Esophagus muscularis mucosa (tissue), 4 donors: ENCODE measurements at regions not wholly inside any gene's neighbourhood (a gene's known extent, or its start where the extent isn't known, plus 50 kb on each side); places are given as distances from the start of the nearest gene placed in this dataset.
"Not testable (repeated sequence)": the region's sequence is repeated elsewhere in the genome, so short reads cannot be mapped to it uniquely, and the experiment has no call there.

ENCODE experiments used
- DNase-seq: peaks from one replicate; pipeline ENCODE4 v3.0.0-alpha.2; 2017; ENCODE audit errors: extremely low spot score
- H3K27ac ChIP-seq, 4 donors: fragments of 200-600 bp; sonication (generic); replicated peaks in 1 of 4; 1 replicate in 3 of 4; 2 replicates in 1 of 4; pipeline ENCODE4 v1.5.1; 2016 to 2019; ENCODE audit warnings: mild to moderate bottlenecking in 1 of 4
- H3K27me3 ChIP-seq, 4 donors: fragments of 200-600 bp; sonication (generic); one replicate each; pipeline versions ENCODE4 v1.5.1 to v1.6.0; 2016 to 2019
- H3K36me3 ChIP-seq, 4 donors: fragments of 200-600 bp; sonication (generic); one replicate each; pipeline ENCODE4 v1.5.1; 2016 to 2019
- H3K4me1 ChIP-seq, 4 donors: fragments of 200-600 bp; sonication (generic); one replicate each; pipeline ENCODE4 v1.5.1; 2016 to 2019
- H3K4me3 ChIP-seq, 4 donors: fragments of 200-600 bp; sonication (generic); 1 replicate in 2 of 4; 2 replicates in 2 of 4; pipeline ENCODE4 v1.5.1; 2016 to 2019; ENCODE audit warnings: mild to moderate bottlenecking in 4 of 4, moderate library complexity in 1 of 4
- H3K9me3 ChIP-seq, 4 donors: fragments of 200-600 bp; sonication (generic); 1 replicate in 3 of 4; 2 replicates in 1 of 4; pipeline ENCODE4 v1.5.1; 2016 to 2019
- EP300 ChIP-seq: sonication (generic); formaldehyde crosslinking; IDR thresholded peaks from one replicate; pipeline ENCODE4 v1.6.1; 2017; ENCODE audit warnings: antibody characterized with exemption
- POLR2A ChIP-seq: fragments of 450-650 bp; IDR thresholded peaks from one replicate; pipeline ENCODE4 v1.6.1; 2017; ENCODE audit warnings: antibody characterized with exemption, moderate library complexity, mild to moderate bottlenecking, low read depth
- POLR2AphosphoS5 ChIP-seq, 2 donors: sonication (generic); formaldehyde crosslinking; IDR thresholded peaks; one replicate each; pipeline ENCODE4 v1.6.1; 2017; ENCODE audit warnings: antibody characterized with exemption in 2 of 2
- WGBS: methylation state at CpG from one replicate; pipeline ENCODE4 v1.1.5; 2018; 5-methylcytosine and 5-hydroxymethylcytosine counted together
- intact Hi-C: fragments of 100-400 bp; cut with DNase I; formaldehyde crosslinking; loops from one replicate; pipeline ENCODE4 v1.15.1; 2023
- TF ChIP-seq, protein P1 (sequence below), 3 experiments: fragments of 200-600 bp in 2 of 3; fragments of 450-650 bp in 1 of 3; sonication (generic) in 2 of 3; IDR thresholded peaks; one replicate each; pipeline ENCODE4 v1.5.1; 2017 to 2019; ENCODE audit warnings: antibody characterized with exemption in 3 of 3, mild to moderate bottlenecking in 2 of 3, moderate library complexity in 1 of 3

- H3K27me3 ChIP-seq, result no peaks in the 10 kb centered on the region
- WGBS, result 40% methylated on average over 8 of the region's 9 CpGs
- no peak for TF ChIP-seq POLR2AphosphoS5 (IDR thresholded peaks at IDR 0.05)
- no peak for TF ChIP-seq POLR2A
- TF ChIP-seq EP300, result no peak
- TF ChIP-seq, protein P1, sequence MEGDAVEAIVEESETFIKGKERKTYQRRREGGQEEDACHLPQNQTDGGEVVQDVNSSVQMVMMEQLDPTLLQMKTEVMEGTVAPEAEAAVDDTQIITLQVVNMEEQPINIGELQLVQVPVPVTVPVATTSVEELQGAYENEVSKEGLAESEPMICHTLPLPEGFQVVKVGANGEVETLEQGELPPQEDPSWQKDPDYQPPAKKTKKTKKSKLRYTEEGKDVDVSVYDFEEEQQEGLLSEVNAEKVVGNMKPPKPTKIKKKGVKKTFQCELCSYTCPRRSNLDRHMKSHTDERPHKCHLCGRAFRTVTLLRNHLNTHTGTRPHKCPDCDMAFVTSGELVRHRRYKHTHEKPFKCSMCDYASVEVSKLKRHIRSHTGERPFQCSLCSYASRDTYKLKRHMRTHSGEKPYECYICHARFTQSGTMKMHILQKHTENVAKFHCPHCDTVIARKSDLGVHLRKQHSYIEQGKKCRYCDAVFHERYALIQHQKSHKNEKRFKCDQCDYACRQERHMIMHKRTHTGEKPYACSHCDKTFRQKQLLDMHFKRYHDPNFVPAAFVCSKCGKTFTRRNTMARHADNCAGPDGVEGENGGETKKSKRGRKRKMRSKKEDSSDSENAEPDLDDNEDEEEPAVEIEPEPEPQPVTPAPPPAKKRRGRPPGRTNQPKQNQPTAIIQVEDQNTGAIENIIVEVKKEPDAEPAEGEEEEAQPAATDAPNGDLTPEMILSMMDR (IDR thresholded peaks at IDR 0.05), result no peak
- peaks cover 12 to 21% (median 17%) of the 10 kb centered on the region in 4 donors for H3K4me1 ChIP-seq
- intact Hi-C loops, result no loop called here
- H3K9me3 ChIP-seq, result no peaks in the 10 kb centered on the region
- no peaks in the 10 kb centered on the region for H3K36me3 ChIP-seq
- H3K4me3 ChIP-seq, result no peak overlapping the region
- DNase-seq, result no peak
- peak overlapping the region in 3 of 4 donors; percentile 36 to 51 (median 40) for H3K27ac ChIP-seq
Observed at GRCh38 chr3:125683067-125683829, 88.0 kb upstream of the OSBPL11 start.

DNA sequence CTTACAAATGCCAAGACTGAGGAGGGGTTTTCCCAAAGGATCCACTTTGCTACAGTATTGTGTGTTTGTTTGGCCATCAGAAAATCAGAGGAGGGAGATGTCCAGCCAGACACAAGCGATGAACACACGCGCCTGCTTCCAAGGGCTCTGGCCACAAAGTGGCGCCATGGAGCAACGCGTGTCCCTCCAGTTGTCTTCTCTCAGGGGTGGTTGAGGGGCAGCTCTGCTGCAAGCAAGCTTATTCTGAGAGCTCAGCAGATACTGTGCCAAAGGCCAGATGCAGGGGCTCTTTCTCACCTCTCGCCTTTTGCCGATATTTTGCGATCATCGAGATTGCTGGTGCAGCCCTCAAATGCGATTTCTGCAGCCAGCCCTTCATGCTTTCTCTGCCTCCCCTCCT lies 88.9 kb upstream of the OSBPL11 start:
- intact Hi-C loops, result no loop called here
- TF ChIP-seq, protein P1 (IDR thresholded peaks at IDR 0.05), result peak in 1 of 3 experiments; percentile 13
- TF ChIP-seq POLR2AphosphoS5 (IDR thresholded peaks at IDR 0.05), result no peak
- Histone ChIP-seq H3K4me1 (peaks cover 12 to 21% (median 17%) of the 10 kb centered on the region in 4 donors), H3K36me3 (no peaks in the 10 kb centered on the region), H3K27ac (no peak overlapping the region), H3K27me3 (no peaks in the 10 kb centered on the region), H3K4me3 (no peak overlapping the region), H3K9me3 (no peaks in the 10 kb centered on the region)
- DNase-seq, result no peak
- 55% methylated on average over 11 of the region's 11 CpGs for WGBS

DNA sequence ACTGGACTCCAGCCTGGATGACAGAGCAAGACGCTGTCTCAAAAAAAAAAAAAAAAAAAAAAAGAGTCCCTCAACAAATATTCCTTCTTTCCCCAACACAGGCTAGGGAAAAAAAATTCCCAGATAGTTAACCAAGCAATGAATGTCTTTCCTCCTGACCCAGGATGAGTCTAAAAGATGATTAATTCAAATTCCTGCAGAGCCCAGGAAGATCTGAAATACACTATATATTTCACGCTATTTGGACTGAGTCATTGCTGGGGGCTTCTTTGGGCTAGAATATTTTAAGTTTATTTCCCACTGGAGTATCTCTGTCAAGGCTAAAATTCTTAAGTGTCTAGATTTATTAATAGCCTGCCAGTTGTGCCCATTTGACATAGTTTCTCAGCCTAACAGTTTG lies 90.4 kb upstream of the OSBPL11 start:
- H3K4me3 ChIP-seq, DNase-seq, H3K27ac ChIP-seq, H3K27me3 ChIP-seq, intact Hi-C loops, H3K36me3 ChIP-seq, H3K9me3 ChIP-seq: not testable (repeated sequence)
- 79% methylated on average over 2 of the region's 2 CpGs for WGBS
- peaks cover 12 to 21% (median 17%) of the 10 kb centered on the region in 4 donors for H3K4me1 ChIP-seq

GRCh38 chr3:125692361-125692760 lies 97.1 kb upstream of the OSBPL11 start:
- Histone ChIP-seq H3K4me1 (no peaks in the 10 kb centered on the region), H3K27me3 (peaks cover 0 to 6% (median 0%) of the 10 kb centered on the region in 4 donors), H3K27ac (no peak overlapping the region), H3K9me3 (no peaks in the 10 kb centered on the region), H3K4me3 (no peak overlapping the region), H3K36me3 (no peaks in the 10 kb centered on the region)
- TF ChIP-seq POLR2A, result no peak
- no peak for TF ChIP-seq POLR2AphosphoS5 (IDR thresholded peaks at IDR 0.05)
- TF ChIP-seq, protein P1 (IDR thresholded peaks at IDR 0.05), result no peak
- no peak for TF ChIP-seq EP300
- intact Hi-C loops, result no loop called here
- no peak for DNase-seq
- 91% methylated on average over 13 of the region's 13 CpGs for WGBS

DNA sequence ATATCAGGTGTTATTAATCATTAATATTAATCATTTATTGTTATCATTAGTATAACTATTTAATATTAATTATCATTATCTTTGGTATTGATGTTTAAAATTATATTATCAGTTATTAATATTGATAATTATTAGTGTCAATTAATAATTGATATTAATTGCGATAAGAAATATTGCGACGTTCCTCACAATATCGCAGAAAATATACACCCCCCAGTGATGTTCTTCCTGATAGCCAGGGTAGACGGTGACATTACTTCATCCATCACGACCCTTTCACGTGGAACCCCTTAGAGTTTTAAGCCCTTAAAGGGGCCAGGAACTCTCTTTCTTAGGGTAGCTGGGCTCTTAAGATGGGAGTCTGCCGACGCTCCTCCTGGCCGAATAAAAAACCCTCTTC lies 98.6 kb upstream of the OSBPL11 start:
- H3K27ac ChIP-seq, result no peak overlapping the region
- no peaks in the 10 kb centered on the region for H3K4me1 ChIP-seq
- H3K36me3 ChIP-seq, result no peaks in the 10 kb centered on the region
- no peak overlapping the region for H3K4me3 ChIP-seq
- TF ChIP-seq POLR2AphosphoS5 (IDR thresholded peaks at IDR 0.05) (no peak), POLR2A (no peak), EP300 (no peak)
- TF ChIP-seq, protein P1 (IDR thresholded peaks at IDR 0.05), result no peak
- DNase-seq, result no peak
- WGBS, result 94% methylated on average over 10 of the region's 10 CpGs
- intact Hi-C loops, result no loop called here
- no peaks in the 10 kb centered on the region for H3K9me3 ChIP-seq
- H3K27me3 ChIP-seq, result peaks cover 0 to 6% (median 0%) of the 10 kb centered on the region in 4 donors
